HG02763 (cell line): ENCODE measurements at regions not wholly inside any gene's neighbourhood (a gene's known extent, or its start where the extent isn't known, plus 50 kb on each side); places are given as distances from the start of the nearest gene placed in this dataset.

Experiments used
- ATAC-seq: cut with Tn5 transposase; IDR thresholded peaks from one replicate; pipeline ENCODE4 v1.9.1; 2021; ENCODE audit warnings: mild to moderate bottlenecking, moderate library complexity; ENCODE audit not compliant: unreplicated experiment

GRCh38 chr12:65517656-65518210 is 239.2 kb downstream of the MSRB3 start:
- ATAC-seq: no peak

GRCh38 chr12:65518771-65519170 is 240.3 kb downstream of the MSRB3 start:
- no peak for ATAC-seq

- ATAC-seq: no peak
Observed at GRCh38 chr12:65520658-65521057, 242.2 kb downstream of the MSRB3 start.

GRCh38 chr12:65522956-65523860 is 244.7 kb downstream of the MSRB3 start:
- ATAC-seq: no peak

GRCh38 chr12:65524666-65525065 is 246.2 kb downstream of the MSRB3 start:
- ATAC-seq: no peak

GRCh38 chr12:65525491-65526141 is 247.1 kb downstream of the MSRB3 start:
- ATAC-seq: no peak

GRCh38 chr12:65526311-65526710 is 247.8 kb downstream of the MSRB3 start:
- ATAC-seq: no peak

- no peak for ATAC-seq
Observed at GRCh38 chr12:65528127-65528526, 249.6 kb downstream of the MSRB3 start.

- no peak for ATAC-seq
Observed at GRCh38 chr12:65529106-65529505, 250.6 kb downstream of the MSRB3 start.

- ATAC-seq: no peak
Observed at GRCh38 chr12:65529771-65530435, 251.4 kb downstream of the MSRB3 start.

GRCh38 chr12:65532162-65532561 is 253.7 kb downstream of the MSRB3 start:
- ATAC-seq: no peak

GRCh38 chr12:65532764-65533163 is 254.3 kb downstream of the MSRB3 start:
- no peak for ATAC-seq

- no peak for ATAC-seq
Observed at GRCh38 chr12:65533177-65533883, 254.8 kb downstream of the MSRB3 start.

GRCh38 chr12:65534238-65534841 is 255.9 kb downstream of the MSRB3 start:
- ATAC-seq: no peak

GRCh38 chr12:65535946-65536345 is 257.5 kb downstream of the MSRB3 start:
- no peak for ATAC-seq

- ATAC-seq: no peak
Observed at GRCh38 chr12:65536351-65536750, 257.9 kb downstream of the MSRB3 start.

GRCh38 chr12:65536876-65537681 is 258.6 kb downstream of the MSRB3 start:
- ATAC-seq: no peak

- ATAC-seq: no peak
Observed at GRCh38 chr12:65537978-65538377, 259.5 kb downstream of the MSRB3 start.

GRCh38 chr12:65539023-65539422 is 260.5 kb downstream of the MSRB3 start:
- ATAC-seq: no peak

GRCh38 chr12:65540140-65540539 is 261.7 kb downstream of the MSRB3 start:
- ATAC-seq: no peak
